CD14-positive monocyte (primary cell): ENCODE measurements at regions not wholly inside any gene's neighbourhood (a gene's known extent, or its start where the extent isn't known, plus 50 kb on each side); places are given as distances from the start of the nearest gene placed in this dataset.

ENCODE experiments used
- DNase-seq, 3 donors: peaks; one replicate each; pipeline ENCODE4 v3.0.0-alpha.2; 2011 to 2022
- H2AFZ ChIP-seq: 2 replicates; pipeline ENCODE4 v1.6.0; 2012; ENCODE audit warnings: mild to moderate bottlenecking, low read depth, low read length, inconsistent platforms; ENCODE audit not compliant: insufficient read depth, poor library complexity, severe bottlenecking
- H3K27ac ChIP-seq, 2 donors: 1 replicate in 1 of 2; 2 replicates in 1 of 2; pipeline ENCODE4 v1.5.1; 2012 to 2013; ENCODE audit warnings: low read length in 2 of 2, control low read depth in 1 of 2, inconsistent platforms in 1 of 2, low read depth in 1 of 2, mild to moderate bottlenecking in 1 of 2
- H3K27me3 ChIP-seq, 2 donors: one replicate each; pipeline versions ENCODE4 v1.6.0 to v1.6.1; 2011 to 2013; ENCODE audit warnings: low read length in 2 of 2; ENCODE audit not compliant: control insufficient read depth in 2 of 2, insufficient read depth in 2 of 2
- H3K36me3 ChIP-seq, 2 donors: replicated peaks in 1 of 2; 1 replicate in 1 of 2; 2 replicates in 1 of 2; pipeline versions ENCODE4 v1.5.1 to v1.6.1; 2012 to 2013; ENCODE audit warnings: low read length in 2 of 2, control low read depth in 1 of 2, inconsistent platforms in 1 of 2, mild to moderate bottlenecking in 1 of 2; ENCODE audit not compliant: insufficient read depth in 2 of 2, control insufficient read depth in 1 of 2
- H3K4me1 ChIP-seq, 2 donors: 1 replicate in 1 of 2; 2 replicates in 1 of 2; pipeline versions ENCODE4 v1.5.1 to v1.6.1; 2012 to 2013; ENCODE audit warnings: low read length in 2 of 2, control low read depth in 1 of 2, inconsistent platforms in 1 of 2, mild to moderate bottlenecking in 1 of 2, moderate library complexity in 1 of 2; ENCODE audit not compliant: insufficient read depth in 2 of 2, control insufficient read depth in 1 of 2
- H3K4me2 ChIP-seq: replicated peaks from 2 replicates; pipeline ENCODE3; 2012; ENCODE audit warnings: low read length, moderate library complexity, mild to moderate bottlenecking; ENCODE audit not compliant: poor library complexity, severe bottlenecking; ENCODE audit errors: extremely low read depth
- H3K4me3 ChIP-seq, 3 experiments: fragments of 200-600 bp in 1 of 3; sonication (generic) in 1 of 3; replicated peaks in 1 of 3; 1 replicate in 2 of 3; 2 replicates in 1 of 3; pipeline ENCODE4 v1.5.1; 2011 to 2013; ENCODE audit warnings: low read length in 3 of 3, mild to moderate bottlenecking in 3 of 3, control low read depth in 2 of 3, low read depth in 2 of 3, inconsistent platforms in 1 of 3, moderate library complexity in 1 of 3
- H3K79me2 ChIP-seq: 2 replicates; pipeline ENCODE4 v1.6.0; 2012; ENCODE audit warnings: mild to moderate bottlenecking, control low read depth, inconsistent platforms, low read length, moderate library complexity; ENCODE audit not compliant: insufficient read depth
- H3K9ac ChIP-seq: 2 replicates; pipeline ENCODE4 v1.6.0; 2017; ENCODE audit warnings: low read length, mild to moderate bottlenecking; ENCODE audit not compliant: insufficient read depth, poor library complexity, severe bottlenecking
- H3K9me3 ChIP-seq, 2 donors: replicated peaks in 1 of 2; 1 replicate in 1 of 2; 2 replicates in 1 of 2; pipeline versions ENCODE4 v1.5.1 to v1.6.1; 2012 to 2013; ENCODE audit warnings: low read length in 2 of 2, control low read depth in 1 of 2; ENCODE audit not compliant: control insufficient read depth in 1 of 2, insufficient read depth in 1 of 2
- H4K20me1 ChIP-seq: 2 replicates; pipeline ENCODE4 v1.6.0; 2012; ENCODE audit warnings: mild to moderate bottlenecking, low read length, control low read depth, moderate library complexity; ENCODE audit not compliant: insufficient read depth
- H3K27ac Mint-ChIP-seq, 7 donors: one replicate each; pipeline ENCODE4 v1.8.0; 2020; ENCODE audit warnings: mild to moderate bottlenecking in 7 of 7, mixed read lengths in 7 of 7, moderate library complexity in 6 of 7, inconsistent platforms in 2 of 7
- H3K27me3 Mint-ChIP-seq, 3 donors: one replicate each; pipeline ENCODE4 v1.8.0; 2021 to 2022; ENCODE audit warnings: low read depth in 3 of 3, mild to moderate bottlenecking in 3 of 3, mixed read lengths in 3 of 3, moderate library complexity in 3 of 3, inconsistent platforms in 1 of 3
- H3K36me3 Mint-ChIP-seq, 2 donors: one replicate each; pipeline ENCODE4 v1.8.0; 2020; ENCODE audit warnings: mixed read lengths in 2 of 2, inconsistent platforms in 1 of 2, mild to moderate bottlenecking in 1 of 2
- H3K4me1 Mint-ChIP-seq: one replicate; pipeline ENCODE4 v1.8.0; 2020; ENCODE audit warnings: mild to moderate bottlenecking, mixed read lengths
- H3K4me3 Mint-ChIP-seq, 2 donors: one replicate each; pipeline ENCODE4 v1.8.0; 2020; ENCODE audit warnings: mild to moderate bottlenecking in 2 of 2, mixed read lengths in 2 of 2, moderate library complexity in 1 of 2
- H3K9me3 Mint-ChIP-seq, 7 donors: one replicate each; pipeline ENCODE4 v1.8.0; 2020 to 2022; ENCODE audit warnings: mixed read lengths in 7 of 7, mild to moderate bottlenecking in 6 of 7, moderate library complexity in 6 of 7, inconsistent platforms in 2 of 7
- WGBS: methylation state at CpG from one replicate; pipeline ENCODE4 v1.1.5; 2013; ENCODE audit warnings: missing lambda C conversion rate; ENCODE audit not compliant: insufficient coverage; 5-methylcytosine and 5-hydroxymethylcytosine counted together
- intact Hi-C, 2 donors: fragments of 100-400 bp; cut with micrococcal nuclease; formaldehyde crosslinking; loops; one replicate each; pipeline versions ENCODE4 v1.15.0 to v1.15.1; 2023
- TF ChIP-seq, protein P1 (sequence below): fragments of 200-600 bp; IDR thresholded peaks from one replicate; pipeline ENCODE4 v1.8.0; 2022; ENCODE audit warnings: antibody characterized with exemption, mild to moderate bottlenecking

DNA sequence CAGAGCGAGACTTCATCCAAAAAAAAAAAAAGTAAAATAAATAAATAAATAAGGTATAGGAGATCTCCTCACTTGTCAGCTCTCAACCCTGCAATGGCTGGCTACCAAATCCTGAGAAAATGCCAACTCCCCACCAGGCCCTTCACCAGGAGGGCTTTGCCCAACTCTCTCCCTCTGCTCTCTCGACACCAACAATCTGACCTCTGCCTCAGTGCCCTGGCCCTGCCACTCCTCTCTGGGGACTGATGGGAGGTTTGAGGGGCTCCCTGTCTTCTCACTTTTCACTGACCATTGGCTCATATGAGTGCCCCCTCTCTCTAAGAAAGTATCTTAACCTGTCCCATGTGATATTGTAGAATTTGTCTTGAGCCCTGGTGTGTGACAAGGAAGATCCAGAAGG, 52.6 kb upstream of the SH3PXD2B start:
- Mint-ChIP-seq H3K36me3 (no peaks in the 10 kb centered on the region), H3K4me3 (no peak overlapping the region), H3K9me3 (peaks cover 0 to 10% (median 5%) of the 10 kb centered on the region in 7 donors), H3K27ac (no peak overlapping the region), H3K27me3 (peaks cover 6 to 12% (median 10%) of the 10 kb centered on the region in 3 donors), H3K4me1 (no peaks in the 10 kb centered on the region)
- Histone ChIP-seq H2AFZ (no peak overlapping the region), H3K9ac (no peak overlapping the region), H4K20me1 (no peaks in the 10 kb centered on the region), H3K4me3 (no peak overlapping the region), H3K27ac (no peak overlapping the region), H3K36me3 (no peaks in the 10 kb centered on the region), H3K79me2 (no peaks in the 10 kb centered on the region), H3K4me1 (no peaks in the 10 kb centered on the region), H3K27me3 (no peaks in the 10 kb centered on the region), H3K9me3 (peaks cover 0 to 7% of the 10 kb centered on the region in 2 donors), H3K4me2 (no peak overlapping the region)
- TF ChIP-seq, protein P1, sequence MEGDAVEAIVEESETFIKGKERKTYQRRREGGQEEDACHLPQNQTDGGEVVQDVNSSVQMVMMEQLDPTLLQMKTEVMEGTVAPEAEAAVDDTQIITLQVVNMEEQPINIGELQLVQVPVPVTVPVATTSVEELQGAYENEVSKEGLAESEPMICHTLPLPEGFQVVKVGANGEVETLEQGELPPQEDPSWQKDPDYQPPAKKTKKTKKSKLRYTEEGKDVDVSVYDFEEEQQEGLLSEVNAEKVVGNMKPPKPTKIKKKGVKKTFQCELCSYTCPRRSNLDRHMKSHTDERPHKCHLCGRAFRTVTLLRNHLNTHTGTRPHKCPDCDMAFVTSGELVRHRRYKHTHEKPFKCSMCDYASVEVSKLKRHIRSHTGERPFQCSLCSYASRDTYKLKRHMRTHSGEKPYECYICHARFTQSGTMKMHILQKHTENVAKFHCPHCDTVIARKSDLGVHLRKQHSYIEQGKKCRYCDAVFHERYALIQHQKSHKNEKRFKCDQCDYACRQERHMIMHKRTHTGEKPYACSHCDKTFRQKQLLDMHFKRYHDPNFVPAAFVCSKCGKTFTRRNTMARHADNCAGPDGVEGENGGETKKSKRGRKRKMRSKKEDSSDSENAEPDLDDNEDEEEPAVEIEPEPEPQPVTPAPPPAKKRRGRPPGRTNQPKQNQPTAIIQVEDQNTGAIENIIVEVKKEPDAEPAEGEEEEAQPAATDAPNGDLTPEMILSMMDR = no peak
- no CpG with 5 or more reads among the region's 2 CpGs for WGBS
- intact Hi-C loops = no loop called here
- DNase-seq = no peak

DNA sequence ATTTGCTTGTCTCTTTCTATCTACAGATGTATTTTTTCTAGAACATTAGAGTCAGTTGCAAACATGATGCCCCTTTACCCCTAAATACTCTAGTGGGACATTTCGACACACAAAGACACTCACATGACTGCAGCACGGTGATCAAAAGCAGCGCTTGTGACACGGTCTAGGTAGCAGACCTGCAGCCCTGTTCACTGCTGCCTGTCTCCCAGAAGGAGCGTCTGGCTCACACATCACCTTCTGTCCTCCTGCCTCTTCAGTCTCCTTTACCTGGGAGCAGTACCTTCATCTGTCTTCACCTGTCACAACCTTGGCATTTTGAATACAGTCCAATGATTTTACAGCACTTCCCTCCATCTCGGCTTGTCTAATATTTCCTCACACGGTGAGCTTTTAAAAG, 51.9 kb upstream of the SH3PXD2B start:
- peaks cover 6 to 12% (median 10%) of the 10 kb centered on the region in 3 donors for H3K27me3 Mint-ChIP-seq
- no peaks in the 10 kb centered on the region for H3K36me3 Mint-ChIP-seq
- H3K4me3 Mint-ChIP-seq = no peak overlapping the region
- peaks cover 0 to 7% (median 0%) of the 10 kb centered on the region in 7 donors for H3K9me3 Mint-ChIP-seq
- intact Hi-C loops = no loop called here
- Histone ChIP-seq H4K20me1 (no peaks in the 10 kb centered on the region), H3K27ac (no peak overlapping the region), H3K4me1 (no peaks in the 10 kb centered on the region), H3K4me2 (no peak overlapping the region), H3K9me3 (peaks cover 0 to 2% of the 10 kb centered on the region in 2 donors), H3K36me3 (no peaks in the 10 kb centered on the region), H3K27me3 (no peaks in the 10 kb centered on the region), H2AFZ (no peak overlapping the region), H3K4me3 (no peak overlapping the region), H3K9ac (no peak overlapping the region), H3K79me2 (no peaks in the 10 kb centered on the region)
- 86% methylated on average over 7 of the region's 7 CpGs for WGBS
- no peaks in the 10 kb centered on the region for H3K4me1 Mint-ChIP-seq
- H3K27ac Mint-ChIP-seq = no peak overlapping the region
- TF ChIP-seq, protein P1 = no peak
- no peak for DNase-seq
